ENCODE measurements at regions not wholly inside any gene's neighbourhood (a gene's known extent, or its start where the extent isn't known, plus 50 kb on each side); places are given as distances from the start of the nearest gene placed in this dataset.
"Not testable (repeated sequence)": the region's sequence is repeated elsewhere in the genome, so short reads cannot be mapped to it uniquely, and the experiment has no call there.

GRCh38 chr10:117747636-117748035 is 205.1 kb downstream of the EMX2 start:
- no peak for DNase-seq (ENCODE audit: low read depth, low spot score)

DNA sequence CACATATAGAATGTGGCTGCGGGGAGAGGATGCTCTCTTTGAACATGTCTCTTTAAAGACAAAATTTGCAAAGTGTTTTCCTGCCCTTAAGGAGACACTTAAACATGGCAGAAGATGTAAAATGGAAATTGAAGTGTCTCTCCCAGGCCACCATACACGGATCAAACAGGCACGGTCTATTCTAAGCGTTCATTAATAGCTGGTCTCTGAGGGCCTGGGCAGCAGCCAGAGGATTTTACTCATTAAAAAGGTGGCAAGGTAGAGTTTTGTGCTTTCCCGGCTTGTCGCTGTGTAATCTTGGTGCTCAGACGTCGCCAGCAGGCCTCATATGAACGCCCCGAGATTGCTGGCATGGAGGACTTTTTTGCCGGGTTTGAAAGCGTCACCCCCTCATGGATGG is 205.5 kb downstream of the EMX2 start:
- no peak for DNase-seq (ENCODE audit: low read depth, low spot score)

- no peak for DNase-seq (ENCODE audit: low read depth, low spot score)
These were observed 208.1 kb downstream of the EMX2 start for GRCh38 chr10:117750616-117751015.

GRCh38 chr10:117751259-117751658 is 208.7 kb downstream of the EMX2 start:
- DNase-seq (ENCODE audit: low read depth, low spot score), result no peak

DNA sequence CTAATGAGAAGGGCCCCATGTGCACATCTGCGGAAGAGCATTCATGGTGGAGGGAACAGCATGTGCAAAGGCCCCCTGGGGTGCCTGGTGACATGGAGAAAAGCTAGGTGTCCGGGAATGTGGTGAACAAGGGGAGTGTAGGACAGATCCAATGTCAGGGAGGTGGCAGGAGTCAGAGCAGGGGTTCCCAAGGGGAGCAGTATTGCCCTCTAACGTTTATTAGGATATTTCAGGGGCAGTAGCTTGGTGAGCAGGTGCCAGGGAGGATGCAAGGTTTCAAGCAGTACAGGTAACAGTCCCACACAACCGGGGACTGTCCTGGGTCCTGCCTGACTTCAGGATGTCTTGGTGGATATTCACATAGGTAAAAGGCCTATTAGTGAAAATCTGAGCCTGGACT is 209.6 kb downstream of the EMX2 start:
- DNase-seq (ENCODE audit: low read depth, low spot score), result no peak

DNA sequence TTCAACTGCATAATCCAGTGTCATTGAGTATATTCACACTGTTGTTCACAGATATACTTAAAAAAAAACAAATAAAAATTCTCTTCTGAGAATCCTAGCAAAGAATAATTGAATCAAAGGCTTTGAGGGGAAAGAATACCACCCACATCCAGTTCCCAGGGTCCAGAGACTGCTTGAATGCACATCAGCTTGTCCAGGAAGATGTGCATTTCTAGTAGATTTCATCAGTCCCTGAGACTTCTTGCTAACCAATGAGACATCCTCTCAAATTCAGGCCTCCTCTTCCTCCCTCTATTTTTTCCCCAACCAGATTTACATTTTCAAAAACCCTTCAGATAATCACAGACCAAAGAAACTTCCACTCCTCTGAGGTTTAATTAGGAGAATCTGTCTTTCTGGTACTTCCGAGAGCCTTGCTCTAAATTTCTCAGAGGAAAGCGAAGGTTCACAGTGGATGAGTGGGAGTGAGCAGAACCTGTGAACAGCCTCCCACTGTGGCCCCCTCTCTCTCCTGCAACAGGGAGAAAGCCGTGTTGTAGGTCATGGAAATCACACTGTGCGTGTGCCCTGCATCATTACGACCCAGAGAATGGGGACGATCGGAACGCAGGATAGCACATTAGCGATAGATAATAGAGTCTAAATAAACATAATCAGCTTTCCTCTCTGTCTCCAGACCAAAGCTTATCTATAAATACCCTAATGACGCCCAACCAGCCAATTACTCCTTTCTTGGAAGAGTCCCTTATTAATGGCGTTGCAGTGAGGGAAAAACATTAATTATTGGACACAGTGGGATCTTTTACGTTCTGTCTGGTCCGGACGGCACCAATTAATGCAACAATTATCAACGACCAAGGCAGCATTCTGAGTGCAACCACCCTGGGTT is 212.5 kb downstream of the EMX2 start:
- DNase-seq (ENCODE audit: low read depth, low spot score), result no peak

GRCh38 chr10:117755659-117756014 is 213.1 kb downstream of the EMX2 start:
- no peak for DNase-seq (ENCODE audit: low read depth, low spot score)

- peak; percentile 61 for DNase-seq (ENCODE audit: low read depth, low spot score)
These were observed 214.7 kb downstream of the EMX2 start for GRCh38 chr10:117757086-117757720.

DNA sequence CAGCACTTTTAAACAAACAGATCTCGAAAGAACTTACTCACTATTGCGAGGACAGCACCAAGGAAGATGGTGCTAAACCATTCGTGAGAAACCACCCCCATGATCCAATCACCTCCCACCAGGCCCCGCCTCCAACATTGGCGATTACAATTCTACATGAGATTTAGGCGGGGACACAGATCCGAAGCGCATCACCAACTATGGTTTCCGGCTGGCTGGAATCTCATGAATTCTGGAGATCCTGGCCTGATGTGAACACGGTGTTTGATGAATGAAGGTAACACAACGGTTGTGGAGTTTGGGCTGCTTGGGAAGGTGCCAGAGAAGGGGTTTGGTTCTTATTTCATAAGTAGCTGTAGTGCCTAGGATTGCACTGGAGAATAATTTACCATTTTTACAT is 216.7 kb downstream of the EMX2 start:
- no peak for DNase-seq (ENCODE audit: low read depth, low spot score)

- DNase-seq (ENCODE audit: low read depth, low spot score), result no peak
These were observed 219.1 kb downstream of the EMX2 start for GRCh38 chr10:117761695-117762094.

DNA sequence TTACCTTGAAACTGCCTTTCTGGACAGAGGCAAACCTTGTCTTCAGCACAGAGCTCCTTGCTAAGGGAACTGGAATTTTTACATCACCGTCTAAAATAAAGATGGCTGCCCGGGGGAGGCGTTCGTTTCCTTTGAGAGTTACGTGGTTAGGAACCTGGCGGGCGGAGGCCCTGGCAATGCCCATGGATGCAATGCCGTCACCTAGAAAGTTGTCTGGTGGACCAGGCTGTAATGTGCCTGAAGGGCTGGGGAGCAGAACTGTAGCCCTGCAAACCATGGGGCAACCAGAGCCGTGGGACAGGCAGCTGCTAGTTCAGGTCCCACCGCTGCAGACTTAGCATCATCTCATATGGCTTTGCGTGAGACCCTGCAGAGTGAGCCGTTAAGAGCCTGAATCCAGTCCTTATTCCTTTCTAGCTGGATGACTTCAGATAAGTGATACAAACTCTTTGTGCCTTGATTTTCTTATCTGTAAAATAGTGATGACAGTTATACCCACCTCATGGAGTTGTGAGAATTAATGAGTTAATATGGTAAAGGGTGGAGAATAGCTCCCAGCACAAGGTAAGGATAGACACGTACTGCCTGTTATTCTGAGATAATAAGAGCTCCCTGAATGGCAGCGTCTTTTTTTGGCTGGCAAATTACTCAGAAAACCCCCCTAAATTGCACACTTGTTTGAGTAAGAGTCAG is 219.7 kb downstream of the EMX2 start:
- no peak for DNase-seq (ENCODE audit: low read depth, low spot score)

DNA sequence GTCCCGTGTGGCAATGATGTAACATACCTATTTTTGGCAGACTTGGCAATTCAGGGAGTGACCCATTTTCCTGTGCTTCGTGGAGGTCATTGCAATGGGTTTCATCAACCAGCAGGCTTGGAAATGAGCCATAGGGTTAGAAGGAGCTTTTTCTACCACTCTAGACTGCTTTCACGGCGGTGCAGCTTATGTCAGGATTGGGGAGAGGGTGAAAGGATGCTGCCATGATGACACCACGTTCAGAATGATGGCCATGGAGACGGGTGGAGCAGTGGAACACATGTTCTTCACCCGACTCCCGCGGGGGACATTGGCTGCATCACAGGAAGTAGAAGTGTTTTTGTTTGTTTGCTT is 220.2 kb downstream of the EMX2 start:
- no peak for DNase-seq (ENCODE audit: low read depth, low spot score)

- no peak for DNase-seq (ENCODE audit: low read depth, low spot score)
These were observed 221.0 kb downstream of the EMX2 start for GRCh38 chr10:117763528-117763927.

DNA sequence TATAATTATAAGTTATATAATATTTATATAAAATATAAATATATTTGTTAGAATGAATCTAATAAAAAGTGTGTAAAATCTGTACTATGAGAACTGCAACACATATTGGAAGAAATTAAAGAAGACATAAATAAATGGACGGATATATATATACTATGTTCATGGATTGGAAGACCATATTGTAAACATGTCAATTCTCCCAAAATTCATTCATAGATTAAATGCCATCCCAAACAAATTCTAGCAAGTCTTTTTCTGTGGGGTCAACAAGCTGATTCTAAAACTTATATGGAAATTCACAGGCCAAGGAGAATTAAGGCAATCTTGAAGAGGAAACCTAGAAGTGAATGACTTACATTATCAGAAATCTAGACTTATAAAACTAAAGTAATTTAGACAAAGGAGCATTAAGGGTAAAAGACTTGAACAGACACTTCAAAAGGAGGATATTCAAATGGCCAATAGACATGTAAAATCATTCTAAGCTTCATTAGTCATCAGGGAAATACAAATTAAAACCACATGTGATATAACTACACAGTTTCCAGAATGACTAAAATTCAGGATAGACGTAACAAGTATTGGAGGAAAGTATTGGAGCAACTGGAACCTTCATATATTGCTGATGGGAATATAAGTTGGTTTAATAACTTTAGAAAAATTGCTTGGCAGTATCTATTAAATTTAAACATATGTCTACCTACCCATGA is 225.9 kb downstream of the EMX2 start:
- DNase-seq (ENCODE audit: low read depth, low spot score), result no peak

DNA sequence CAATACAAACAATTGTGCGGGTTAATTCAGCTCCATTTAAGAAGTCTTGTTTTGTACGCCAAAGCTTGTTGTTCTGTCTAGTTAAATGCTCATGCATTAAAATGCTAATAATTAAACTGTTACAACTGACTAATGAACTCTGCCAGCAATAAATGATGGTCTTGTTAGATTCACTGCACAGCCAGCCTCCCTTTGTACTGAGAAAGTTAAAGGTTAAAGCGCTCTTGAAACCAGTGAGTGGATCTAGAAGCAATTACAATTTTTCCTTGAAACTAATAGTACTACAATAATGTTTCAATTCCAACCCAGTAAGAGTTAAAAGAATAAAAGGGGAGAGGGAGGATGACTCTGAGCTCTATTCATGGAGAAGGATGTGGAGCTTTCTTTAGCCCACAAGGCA is 233.0 kb downstream of the EMX2 start:
- DNase-seq (ENCODE audit: low read depth, low spot score), result no peak

DNA sequence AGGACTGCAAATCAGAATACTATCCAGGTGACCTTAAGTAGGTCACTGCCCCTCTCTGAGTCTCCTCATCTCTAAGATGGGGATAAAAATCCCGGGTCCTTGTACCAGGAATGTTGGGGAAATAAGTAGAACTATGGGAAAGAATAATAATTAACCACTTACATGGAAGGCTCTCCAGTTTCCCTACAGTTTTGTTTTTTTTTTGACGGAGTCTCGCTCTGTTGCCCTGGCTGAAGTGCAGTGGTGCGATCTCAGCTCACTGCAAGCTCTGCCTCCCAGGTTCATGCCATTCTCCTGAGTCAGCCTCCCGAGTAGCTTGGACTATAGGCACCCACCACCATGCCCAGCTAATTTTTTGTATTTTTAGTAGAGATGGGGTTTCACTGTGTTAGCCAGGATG is 234.7 kb downstream of the EMX2 start:
- DNase-seq (ENCODE audit: low read depth, low spot score), result not testable (repeated sequence)

GRCh38 chr10:117778241-117778640 is 235.7 kb downstream of the EMX2 start:
- DNase-seq (ENCODE audit: low read depth, low spot score), result no peak

DNA sequence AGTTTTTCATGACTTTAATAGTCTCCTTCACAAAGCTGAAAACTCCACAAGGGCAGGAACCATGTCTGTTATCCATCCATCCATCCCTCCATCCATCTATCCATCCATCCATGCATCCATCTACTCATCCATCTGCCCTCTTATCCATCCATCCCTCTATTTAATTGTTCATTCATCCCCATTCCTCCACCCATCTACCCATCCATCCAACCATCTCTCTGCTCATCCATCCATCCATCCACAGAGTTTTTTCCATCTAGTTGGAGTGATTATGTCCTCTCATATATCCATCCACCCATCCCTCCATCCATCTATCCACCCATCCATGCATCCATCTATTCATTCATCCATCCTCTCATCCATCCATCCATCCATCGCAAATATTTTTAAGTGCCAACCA is 237.9 kb downstream of the EMX2 start:
- no peak for DNase-seq (ENCODE audit: low read depth, low spot score)

DNA sequence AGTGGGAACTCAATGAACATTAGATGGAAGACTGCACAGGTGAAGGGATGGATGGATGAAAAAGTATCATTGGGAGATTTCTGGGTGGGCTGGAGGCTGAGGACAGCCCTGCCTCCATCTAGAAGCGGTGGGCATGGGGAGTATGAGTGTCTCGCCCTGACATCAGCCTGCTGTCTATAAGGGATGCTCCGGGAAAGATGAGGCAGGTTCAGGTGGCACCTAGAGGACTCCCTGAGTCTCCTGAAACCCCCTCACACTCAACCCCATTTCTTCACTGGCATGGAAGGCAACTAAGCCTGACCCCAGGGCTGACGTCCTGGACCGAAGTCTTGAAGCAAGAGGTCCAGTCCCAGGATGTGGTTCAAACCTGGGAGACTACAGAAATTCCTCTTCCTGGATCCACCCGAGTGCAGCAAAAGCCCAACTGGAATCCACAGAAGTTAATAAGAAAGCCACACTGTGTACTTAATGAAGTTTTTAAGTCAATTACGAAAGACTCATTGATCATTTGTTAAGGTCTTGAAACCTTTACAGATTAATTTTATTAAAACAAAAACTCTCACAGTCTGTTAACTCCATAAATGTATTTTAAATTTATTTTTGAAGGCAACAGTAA is 238.8 kb downstream of the EMX2 start:
- no peak for DNase-seq (ENCODE audit: low read depth, low spot score)

GRCh38 chr10:117782276-117782675 is 239.7 kb downstream of the EMX2 start:
- DNase-seq (ENCODE audit: low read depth, low spot score), result no peak

GRCh38 chr10:117783698-117784395 is 241.3 kb downstream of the EMX2 start:
- no peak for DNase-seq (ENCODE audit: low read depth, low spot score)

All from astrocyte of the hippocampus (primary cell).